ENCODE measurements at regions not wholly inside any gene's neighbourhood (a gene's known extent, or its start where the extent isn't known, plus 50 kb on each side); places are given as distances from the start of the nearest gene placed in this dataset.
"Not testable (repeated sequence)": the region's sequence is repeated elsewhere in the genome, so short reads cannot be mapped to it uniquely, and the experiment has no call there.

DNA sequence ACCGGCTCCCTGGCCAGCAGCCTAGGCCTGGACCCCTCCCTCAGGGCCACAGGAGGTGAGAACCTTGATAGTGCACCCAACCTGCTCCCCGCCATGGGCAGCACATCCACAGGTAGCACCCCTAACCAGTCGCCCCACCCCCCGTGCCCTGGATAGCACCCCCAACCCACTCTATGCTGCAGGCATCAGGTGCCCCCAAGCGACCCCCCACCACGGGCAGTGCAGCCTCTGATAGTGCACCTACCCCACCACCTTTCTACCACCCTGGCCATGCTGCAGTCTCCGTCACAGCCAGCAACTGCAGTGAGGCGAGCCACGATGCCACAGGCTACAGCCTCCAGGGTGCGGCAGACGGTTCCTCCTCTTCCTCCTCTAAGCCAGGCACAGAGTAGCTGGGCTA, 55.6 kb downstream of the SOWAHC start:
- H3K4me3 ChIP-seq (ENCODE audit: low read depth in 1 of 2, low read length in 2 of 2) = no peak overlapping the region
- H3K36me3 ChIP-seq (ENCODE audit: insufficient read depth, low read length) = no peaks in the 10 kb centered on the region
- no peaks in the 10 kb centered on the region for H3K27me3 ChIP-seq (ENCODE audit: control insufficient read depth in 1 of 2, insufficient read depth in 2 of 2, low read length in 2 of 2)
- no peak overlapping the region for H3K9ac ChIP-seq (ENCODE audit: low read length)
- no peak overlapping the region for H3K27ac ChIP-seq (ENCODE audit: low read depth, low read length)
- no peaks in the 10 kb centered on the region for H3K9me3 ChIP-seq (ENCODE audit: low read length)
- no peaks in the 10 kb centered on the region for H3K4me1 ChIP-seq (ENCODE audit: insufficient read depth, low read length)

DNA sequence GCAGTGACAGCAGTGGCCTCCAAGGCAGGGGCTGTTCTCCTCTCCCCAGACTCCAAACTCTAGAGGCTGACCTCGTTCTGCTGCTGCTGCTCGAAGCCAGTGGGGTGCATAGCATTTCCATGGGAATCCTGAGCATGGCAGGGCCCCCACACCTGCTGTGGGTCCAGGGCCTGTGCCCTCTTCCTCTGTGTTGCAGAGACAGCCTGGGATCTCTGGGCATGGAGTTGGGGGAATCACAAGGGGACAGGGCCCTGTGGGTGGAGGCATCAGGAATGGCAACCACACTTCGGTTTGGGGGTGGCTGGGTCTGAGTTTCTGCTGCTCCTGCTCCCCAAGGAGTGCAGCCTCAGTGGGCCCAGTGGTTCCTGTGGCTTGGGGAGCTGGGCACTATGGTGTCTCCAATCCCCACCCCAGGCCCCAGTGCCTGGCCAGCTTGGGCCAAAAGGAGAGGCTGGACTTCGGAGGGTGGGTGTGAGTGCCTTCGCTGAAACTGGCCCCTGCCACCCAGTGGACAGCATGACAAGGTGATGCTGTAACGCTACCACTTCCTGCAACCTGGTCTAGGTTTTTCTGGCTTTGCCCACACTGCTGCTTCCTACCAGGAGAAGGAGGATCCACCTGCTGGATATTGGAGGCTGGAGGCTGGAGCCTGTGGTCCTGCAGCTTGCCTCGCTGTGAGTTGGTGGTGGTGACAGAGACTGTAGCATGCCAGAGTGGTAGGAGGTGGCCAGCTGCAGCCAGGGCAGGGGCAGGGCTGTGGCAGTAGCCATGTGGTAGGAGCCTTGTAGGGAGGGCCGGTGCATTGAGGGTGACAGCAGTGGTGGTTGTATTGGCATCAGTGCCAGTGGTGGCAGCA, 56.6 kb downstream of the SOWAHC start:
- no peaks in the 10 kb centered on the region for H3K4me1 ChIP-seq (ENCODE audit: insufficient read depth, low read length)
- no peaks in the 10 kb centered on the region for H3K36me3 ChIP-seq (ENCODE audit: insufficient read depth, low read length)
- no peaks in the 10 kb centered on the region for H3K27me3 ChIP-seq (ENCODE audit: control insufficient read depth in 1 of 2, insufficient read depth in 2 of 2, low read length in 2 of 2)
- H3K27ac ChIP-seq (ENCODE audit: low read depth, low read length) = no peak overlapping the region
- no peak overlapping the region for H3K4me3 ChIP-seq (ENCODE audit: low read depth in 1 of 2, low read length in 2 of 2)
- no peaks in the 10 kb centered on the region for H3K9me3 ChIP-seq (ENCODE audit: low read length)
- no peak overlapping the region for H3K9ac ChIP-seq (ENCODE audit: low read length)

GRCh38 chr2:109674894-109675534, 60.9 kb downstream of the SOWAHC start:
- no peaks in the 10 kb centered on the region for H3K27me3 ChIP-seq (ENCODE audit: control insufficient read depth in 1 of 2, insufficient read depth in 2 of 2, low read length in 2 of 2)
- no peak overlapping the region for H3K27ac ChIP-seq (ENCODE audit: low read depth, low read length)

GRCh38 chr2:109675666-109676345, 61.6 kb downstream of the SOWAHC start:
- Histone ChIP-seq H3K27ac (ENCODE audit: low read depth, low read length) (no peak overlapping the region), H3K4me3 (ENCODE audit: low read depth in 1 of 2, low read length in 2 of 2) (no peak overlapping the region), H3K4me1 (ENCODE audit: insufficient read depth, low read length) (peaks cover 18% of the 10 kb centered on the region)

More at GRCh38 chr2:109674894-109675534, 60.9 kb downstream of the SOWAHC start:
- Histone ChIP-seq H3K36me3 (ENCODE audit: insufficient read depth, low read length) (no peaks in the 10 kb centered on the region), H3K9ac (ENCODE audit: low read length) (no peak overlapping the region), H3K9me3 (ENCODE audit: low read length) (no peaks in the 10 kb centered on the region), H3K4me1 (ENCODE audit: insufficient read depth, low read length) (peaks cover 18% of the 10 kb centered on the region), H3K4me3 (ENCODE audit: low read depth in 1 of 2, low read length in 2 of 2) (no peak overlapping the region)

GRCh38 chr2:109676346-109676902, 62.3 kb downstream of the SOWAHC start:
- Histone ChIP-seq H3K27me3 (ENCODE audit: control insufficient read depth in 1 of 2, insufficient read depth in 2 of 2, low read length in 2 of 2) (no peaks in the 10 kb centered on the region), H3K4me3 (ENCODE audit: low read depth in 1 of 2, low read length in 2 of 2) (no peak overlapping the region), H3K27ac (ENCODE audit: low read depth, low read length) (no peak overlapping the region), H3K9me3 (ENCODE audit: low read length) (no peaks in the 10 kb centered on the region), H3K36me3 (ENCODE audit: insufficient read depth, low read length) (no peaks in the 10 kb centered on the region), H3K9ac (ENCODE audit: low read length) (no peak overlapping the region), H3K4me1 (ENCODE audit: insufficient read depth, low read length) (peaks cover 18% of the 10 kb centered on the region)

More at GRCh38 chr2:109675666-109676345, 61.6 kb downstream of the SOWAHC start:
- Histone ChIP-seq H3K9me3 (ENCODE audit: low read length) (no peaks in the 10 kb centered on the region), H3K27me3 (ENCODE audit: control insufficient read depth in 1 of 2, insufficient read depth in 2 of 2, low read length in 2 of 2) (no peaks in the 10 kb centered on the region), H3K36me3 (ENCODE audit: insufficient read depth, low read length) (no peaks in the 10 kb centered on the region), H3K9ac (ENCODE audit: low read length) (no peak overlapping the region)

DNA sequence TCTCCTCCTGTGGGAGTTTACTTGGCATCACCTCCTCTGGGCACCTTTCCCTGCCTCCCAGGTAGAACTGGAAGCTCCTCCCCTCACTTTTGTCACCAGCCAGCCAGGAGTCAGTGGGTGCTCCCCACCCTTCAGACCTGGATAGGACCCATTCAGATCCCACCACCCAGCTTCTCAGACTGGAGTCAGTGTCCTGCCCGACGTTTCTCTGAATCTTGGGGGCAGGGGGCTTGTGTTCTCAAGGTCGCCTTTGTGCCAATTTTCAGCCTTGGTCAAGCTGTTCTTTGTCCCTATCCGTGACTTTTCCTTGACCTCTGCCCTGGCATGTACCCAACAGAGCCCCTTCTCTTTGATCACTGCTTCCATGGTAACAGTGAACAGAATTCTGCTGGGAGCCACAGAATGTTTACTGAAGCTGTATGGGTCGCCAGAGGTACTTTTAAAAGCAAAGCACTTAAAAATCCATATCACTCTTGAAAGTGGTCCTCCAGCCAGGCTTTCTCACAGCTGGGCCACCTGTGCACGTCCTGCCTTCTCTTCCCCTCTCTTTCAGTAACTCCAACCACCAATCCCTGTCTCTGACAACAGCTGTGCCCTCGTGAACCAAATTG, 63.1 kb downstream of the SOWAHC start:
- H3K27ac ChIP-seq (ENCODE audit: low read depth, low read length); H3K9ac ChIP-seq (ENCODE audit: low read length); H3K4me3 ChIP-seq (ENCODE audit: low read depth in 1 of 2, low read length in 2 of 2); H3K36me3 ChIP-seq (ENCODE audit: insufficient read depth, low read length); H3K9me3 ChIP-seq (ENCODE audit: low read length); H3K27me3 ChIP-seq (ENCODE audit: control insufficient read depth in 1 of 2, insufficient read depth in 2 of 2, low read length in 2 of 2): not testable (repeated sequence)
- peaks cover 18% of the 10 kb centered on the region for H3K4me1 ChIP-seq (ENCODE audit: insufficient read depth, low read length)

DNA sequence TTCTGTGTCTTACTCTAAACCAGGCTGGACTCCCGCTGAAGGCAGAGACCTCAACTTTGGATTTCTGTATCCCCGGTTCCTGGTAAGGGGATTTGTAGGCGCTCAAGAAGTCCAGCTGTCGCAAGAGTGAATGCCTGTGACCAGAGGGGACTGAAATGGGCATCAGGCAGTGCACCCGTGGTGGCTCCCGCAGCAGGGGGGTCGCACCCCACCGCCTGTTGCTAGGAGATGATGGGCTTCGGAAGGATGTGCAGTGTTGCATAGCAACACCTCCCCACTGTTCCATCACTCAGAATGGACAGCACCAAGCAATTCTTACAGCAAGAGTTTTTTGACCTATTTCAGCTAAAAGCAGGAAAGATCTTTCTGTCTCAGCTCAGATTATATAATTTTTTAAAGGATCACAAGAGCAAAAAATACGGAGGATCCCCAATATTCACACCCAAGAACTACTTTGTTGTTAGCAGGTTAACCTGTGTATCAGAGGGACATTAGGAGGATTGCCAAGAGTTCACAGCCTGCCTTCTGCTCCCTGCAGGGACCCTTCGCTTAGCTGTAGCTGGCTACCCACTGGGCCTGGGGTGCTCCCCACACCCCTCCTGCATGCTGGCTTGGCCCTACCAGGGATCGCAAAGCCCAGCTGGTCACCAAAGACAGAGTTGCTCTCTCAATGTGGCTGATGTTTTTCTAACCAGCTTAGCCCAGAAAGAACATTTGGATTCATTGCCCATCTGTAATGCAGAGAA, 63.8 kb downstream of the SOWAHC start:
- Histone ChIP-seq H3K4me3 (ENCODE audit: low read depth in 1 of 2, low read length in 2 of 2) (no peak overlapping the region), H3K27me3 (ENCODE audit: control insufficient read depth in 1 of 2, insufficient read depth in 2 of 2, low read length in 2 of 2) (no peaks in the 10 kb centered on the region), H3K4me1 (ENCODE audit: insufficient read depth, low read length) (peaks cover 18% of the 10 kb centered on the region), H3K9me3 (ENCODE audit: low read length) (no peaks in the 10 kb centered on the region), H3K9ac (ENCODE audit: low read length) (no peak overlapping the region), H3K36me3 (ENCODE audit: insufficient read depth, low read length) (no peaks in the 10 kb centered on the region), H3K27ac (ENCODE audit: low read depth, low read length) (peak overlapping the region; percentile 3)

DNA sequence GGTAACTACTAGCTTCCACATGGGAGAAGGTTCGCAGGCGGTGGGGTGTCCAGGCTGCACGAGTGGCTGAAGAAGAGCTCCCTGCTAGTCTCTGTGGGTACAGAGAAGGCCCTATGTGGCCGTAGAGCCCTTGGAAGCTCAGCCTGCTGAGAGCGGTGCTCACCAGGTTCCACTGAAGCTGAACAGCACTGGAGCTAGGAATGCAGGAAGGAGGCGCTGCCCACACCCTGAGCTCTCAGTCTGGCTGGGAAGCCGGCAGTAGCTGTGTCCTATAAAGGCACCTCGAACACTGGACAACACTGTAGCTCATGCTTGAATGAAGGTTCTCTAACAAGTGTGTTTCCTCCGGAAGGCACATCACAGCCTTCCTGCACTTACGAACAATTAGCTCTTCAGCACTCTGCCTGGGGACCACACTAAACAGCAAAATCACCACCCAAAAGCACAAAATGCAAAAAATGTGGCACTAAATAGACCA, 64.6 kb downstream of the SOWAHC start:
- Histone ChIP-seq H3K27ac (ENCODE audit: low read depth, low read length) (peak overlapping the region; percentile 3), H3K4me1 (ENCODE audit: insufficient read depth, low read length) (peaks cover 18% of the 10 kb centered on the region)
- H3K36me3 ChIP-seq (ENCODE audit: insufficient read depth, low read length); H3K9ac ChIP-seq (ENCODE audit: low read length); H3K9me3 ChIP-seq (ENCODE audit: low read length); H3K4me3 ChIP-seq (ENCODE audit: low read depth in 1 of 2, low read length in 2 of 2); H3K27me3 ChIP-seq (ENCODE audit: control insufficient read depth in 1 of 2, insufficient read depth in 2 of 2, low read length in 2 of 2): not testable (repeated sequence)

DNA sequence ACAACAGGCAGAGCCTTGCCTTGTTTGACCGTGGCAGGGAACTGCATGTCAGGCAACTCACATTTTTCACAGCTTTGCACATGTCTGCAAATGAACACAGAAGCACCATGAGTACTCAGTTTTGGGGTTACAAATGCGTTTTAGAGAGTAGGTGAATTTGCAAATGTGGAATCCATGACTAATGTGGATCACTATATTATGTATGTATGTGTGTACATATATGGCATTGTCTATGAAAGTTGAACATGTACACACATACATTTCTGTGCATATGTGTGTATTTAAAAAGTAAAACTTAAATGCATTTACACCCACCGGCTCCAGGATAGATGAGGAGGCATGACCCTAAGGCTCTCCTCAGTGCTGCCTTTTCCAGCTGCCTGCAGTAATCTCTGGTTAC, 65.1 kb downstream of the SOWAHC start:
- no peaks in the 10 kb centered on the region for H3K9me3 ChIP-seq (ENCODE audit: low read length)
- H3K4me1 ChIP-seq (ENCODE audit: insufficient read depth, low read length) = peaks cover 18% of the 10 kb centered on the region
- no peak overlapping the region for H3K9ac ChIP-seq (ENCODE audit: low read length)
- no peak overlapping the region for H3K27ac ChIP-seq (ENCODE audit: low read depth, low read length)
- H3K36me3 ChIP-seq (ENCODE audit: insufficient read depth, low read length) = no peaks in the 10 kb centered on the region
- no peaks in the 10 kb centered on the region for H3K27me3 ChIP-seq (ENCODE audit: control insufficient read depth in 1 of 2, insufficient read depth in 2 of 2, low read length in 2 of 2)
- H3K4me3 ChIP-seq (ENCODE audit: low read depth in 1 of 2, low read length in 2 of 2) = no peak overlapping the region

- no peak overlapping the region for H3K4me3 ChIP-seq (ENCODE audit: low read depth in 1 of 2, low read length in 2 of 2)
- H3K9me3 ChIP-seq (ENCODE audit: low read length) = no peaks in the 10 kb centered on the region
- H3K9ac ChIP-seq (ENCODE audit: low read length) = no peak overlapping the region
- H3K4me1 ChIP-seq (ENCODE audit: insufficient read depth, low read length) = peaks cover 18% of the 10 kb centered on the region
- no peak overlapping the region for H3K27ac ChIP-seq (ENCODE audit: low read depth, low read length)
- H3K36me3 ChIP-seq (ENCODE audit: insufficient read depth, low read length) = no peaks in the 10 kb centered on the region
- no peaks in the 10 kb centered on the region for H3K27me3 ChIP-seq (ENCODE audit: control insufficient read depth in 1 of 2, insufficient read depth in 2 of 2, low read length in 2 of 2)
Measured at GRCh38 chr2:109679626-109680025, 65.5 kb downstream of the SOWAHC start.
